B cell (primary cell): ENCODE measurements at regions not wholly inside any gene's neighbourhood (a gene's known extent, or its start where the extent isn't known, plus 50 kb on each side); places are given as distances from the start of the nearest gene placed in this dataset.

Experiments
- ATAC-seq: fragments of 200-7000 bp; cut with Tn5 transposase; one replicate; pipeline ENCODE4 v1.10.0; 2021; ENCODE audit warnings: low read depth, mild to moderate bottlenecking, moderate number of reproducible peaks, moderate library complexity
- CTCF ChIA-PET: fragments of 350-600 bp; sonication (Branson Sonifier 250); formaldehyde crosslinking; loops from one replicate; lab custom pipeline; 2021; ENCODE audit warnings: antibody characterized with exemption, inconsistent platforms; lab: Charles Lee
- POLR2A ChIA-PET: fragments of 350-600 bp; sonication (Branson Sonifier 250); formaldehyde crosslinking; loops from one replicate; lab custom pipeline; 2021; ENCODE audit warnings: antibody characterized with exemption; lab: Charles Lee
- DNase-seq: peaks from one replicate; pipeline ENCODE4 v3.0.0; 2013
- H2AFZ ChIP-seq: 2 replicates; pipeline ENCODE4 v1.6.1; 2012; ENCODE audit warnings: mild to moderate bottlenecking, low read depth, low read length; ENCODE audit not compliant: insufficient read depth, poor library complexity, severe bottlenecking
- H3K27ac ChIP-seq, 2 donors: 1 replicate in 1 of 2; 2 replicates in 1 of 2; pipeline ENCODE4 v1.5.1; 2012 to 2013; ENCODE audit warnings: low read length in 2 of 2, mild to moderate bottlenecking in 2 of 2, moderate library complexity in 1 of 2
- H3K27me3 ChIP-seq, 4 experiments: fragments of 200-600 bp in 1 of 4; sonication (generic) in 1 of 4; replicated peaks in 1 of 4; 1 replicate in 2 of 4; 2 replicates in 2 of 4; pipeline versions ENCODE4 v1.6.1 to v1.7.0; 2013 to 2016; ENCODE audit warnings: low read length in 3 of 4, mild to moderate bottlenecking in 2 of 4, mixed read lengths in 1 of 4, moderate library complexity in 1 of 4; ENCODE audit not compliant: insufficient read depth in 4 of 4, control insufficient read depth in 3 of 4; ENCODE audit errors: control extremely low read depth in 1 of 4
- H3K36me3 ChIP-seq, 2 experiments: replicated peaks in 1 of 2; 1 replicate in 1 of 2; 2 replicates in 1 of 2; pipeline versions ENCODE4 v1.6.1 to v1.7.1; 2013; ENCODE audit warnings: low read length in 1 of 2; ENCODE audit not compliant: insufficient read depth in 2 of 2, control insufficient read depth in 1 of 2; ENCODE audit errors: control extremely low read depth in 1 of 2, extremely low read depth in 1 of 2
- H3K4me1 ChIP-seq, 2 donors: fragments of 200-600 bp in 1 of 2; sonication (generic) in 1 of 2; 1 replicate in 1 of 2; 2 replicates in 1 of 2; pipeline versions ENCODE4 v1.5.1 to v1.6.1; 2013 to 2017; ENCODE audit warnings: low read length in 2 of 2; ENCODE audit not compliant: control insufficient read depth in 2 of 2, insufficient read depth in 2 of 2
- H3K4me2 ChIP-seq: replicated peaks from 2 replicates; pipeline ENCODE3; 2012; ENCODE audit warnings: mild to moderate bottlenecking, low read depth, low read length; ENCODE audit not compliant: poor library complexity, severe bottlenecking
- H3K4me3 ChIP-seq, 5 experiments: fragments of 200-600 bp in 1 of 5; sonication (generic) in 1 of 5; 1 replicate in 3 of 5; 2 replicates in 2 of 5; pipeline versions ENCODE4 v1.5.1 to v1.7.0; 2011 to 2016; ENCODE audit warnings: low read length in 4 of 5, mild to moderate bottlenecking in 4 of 5, low read depth in 2 of 5, control low read depth in 1 of 5, moderate library complexity in 1 of 5; ENCODE audit not compliant: insufficient read depth in 1 of 5; ENCODE audit errors: control extremely low read depth in 1 of 5, extremely low read depth in 1 of 5
- H3K79me2 ChIP-seq: fragments of 200-600 bp; sonication (generic); one replicate; pipeline ENCODE4 v1.6.0; 2016; ENCODE audit warnings: low read length; ENCODE audit not compliant: control insufficient read depth, insufficient read depth
- H3K9ac ChIP-seq: fragments of 200-600 bp; sonication (generic); 2 replicates; pipeline ENCODE4 v1.6.1; 2017; ENCODE audit warnings: mild to moderate bottlenecking, low read length, moderate library complexity
- H3K9me3 ChIP-seq, 3 donors: one replicate each; pipeline versions ENCODE4 v1.6.1 to v1.7.1; 2013; ENCODE audit warnings: low read length in 2 of 3; ENCODE audit not compliant: control insufficient read depth in 2 of 3, insufficient read depth in 1 of 3; ENCODE audit errors: control extremely low read depth in 1 of 3
- H4K20me1 ChIP-seq: 2 replicates; pipeline ENCODE4 v1.6.0; 2012; ENCODE audit warnings: mild to moderate bottlenecking, low read length; ENCODE audit not compliant: insufficient read depth, control insufficient read depth, poor library complexity, severe bottlenecking
- H3K27ac Mint-ChIP-seq: one replicate; pipeline ENCODE4 v1.8.0; 2021; ENCODE audit warnings: mixed read lengths
- H3K27me3 Mint-ChIP-seq: one replicate; pipeline ENCODE4 v1.8.0; 2021; ENCODE audit warnings: mixed read lengths
- H3K4me1 Mint-ChIP-seq: one replicate; pipeline ENCODE4 v1.8.0; 2021; ENCODE audit warnings: mixed read lengths
- H3K4me3 Mint-ChIP-seq: one replicate; pipeline ENCODE4 v1.8.0; 2021; ENCODE audit warnings: mixed read lengths
- H3K9me3 Mint-ChIP-seq: one replicate; pipeline ENCODE4 v1.8.0; 2022; ENCODE audit warnings: mixed read lengths; ENCODE audit not compliant: insufficient read depth
- EZH2 ChIP-seq: IDR thresholded peaks from 2 replicates; pipeline ENCODE4 v1.6.1; 2012; ENCODE audit warnings: borderline replicate concordance, low read depth, mild to moderate bottlenecking, moderate library complexity, low read length; ENCODE audit not compliant: insufficient read depth, poor library complexity, severe bottlenecking
- WGBS: methylation state at CpG from one replicate; pipeline ENCODE4 v1.1.5; 2013; ENCODE audit warnings: missing lambda C conversion rate; ENCODE audit not compliant: insufficient coverage; 5-methylcytosine and 5-hydroxymethylcytosine counted together
- intact Hi-C: fragments of 100-400 bp; cut with micrococcal nuclease; formaldehyde crosslinking; loops from one replicate; pipeline ENCODE4 v1.10.0; 2022
- TF ChIP-seq, protein P1 (sequence below): fragments of 200-600 bp; IDR thresholded peaks from one replicate; pipeline ENCODE4 v1.8.0; 2022; ENCODE audit warnings: antibody characterized with exemption, mild to moderate bottlenecking

DNA sequence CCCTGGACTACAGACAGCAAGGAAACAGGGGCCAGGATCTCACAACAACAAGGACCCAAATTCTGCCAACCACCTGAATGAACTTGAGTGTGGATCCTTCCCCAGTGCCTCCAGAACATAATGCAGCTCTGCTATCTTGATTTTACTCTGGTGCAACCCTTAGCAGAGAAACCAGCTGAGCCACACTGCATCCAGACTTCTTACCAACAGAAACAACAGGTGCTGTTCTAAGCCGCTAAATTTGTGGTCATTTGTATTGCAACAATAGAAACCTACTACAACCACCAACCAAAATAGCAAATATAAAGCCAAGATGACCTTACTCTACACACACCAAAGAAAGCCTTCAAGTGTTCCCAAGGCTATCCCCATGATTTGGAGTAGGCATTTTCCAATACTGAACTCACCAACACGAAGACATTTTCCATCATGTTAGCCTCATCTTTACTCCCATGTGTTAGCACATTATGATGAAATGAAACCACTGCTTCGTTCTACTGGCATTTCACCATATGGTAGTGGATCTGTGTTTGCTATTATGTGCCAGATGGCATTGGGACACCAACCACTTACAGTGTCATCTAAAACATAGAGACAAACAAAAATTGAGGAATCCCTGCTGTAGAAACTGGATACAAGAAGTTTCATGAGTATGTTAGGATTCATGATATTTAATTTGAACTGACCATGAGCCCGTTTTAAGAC lies 249.8 kb upstream of the ID4 start:
- no peak overlapping the region for H3K4me2 ChIP-seq
- no peak overlapping the region for H3K4me3 Mint-ChIP-seq
- H3K27me3 ChIP-seq = no peaks in the 10 kb centered on the region
- no peak overlapping the region for H2AFZ ChIP-seq
- no peaks in the 10 kb centered on the region for H3K4me1 Mint-ChIP-seq
- ChIA-PET CTCF (no interaction called here), POLR2A (no interaction called here)
- intact Hi-C loops = no loop called here
- no peak overlapping the region for H3K27ac Mint-ChIP-seq
- no peak overlapping the region for H3K9ac ChIP-seq
- ATAC-seq (no peak), DNase-seq (no peak)
- no peak overlapping the region for H3K27ac ChIP-seq
- no peak overlapping the region for H3K4me3 ChIP-seq
- no CpG with 5 or more reads among the region's 4 CpGs for WGBS
- H3K9me3 ChIP-seq = peaks cover 0 to 3% (median 0%) of the 10 kb centered on the region in 3 donors
- H3K4me1 ChIP-seq = no peaks in the 10 kb centered on the region
- no peaks in the 10 kb centered on the region for H3K36me3 ChIP-seq
- H4K20me1 ChIP-seq = no peaks in the 10 kb centered on the region
- TF ChIP-seq, protein P1, sequence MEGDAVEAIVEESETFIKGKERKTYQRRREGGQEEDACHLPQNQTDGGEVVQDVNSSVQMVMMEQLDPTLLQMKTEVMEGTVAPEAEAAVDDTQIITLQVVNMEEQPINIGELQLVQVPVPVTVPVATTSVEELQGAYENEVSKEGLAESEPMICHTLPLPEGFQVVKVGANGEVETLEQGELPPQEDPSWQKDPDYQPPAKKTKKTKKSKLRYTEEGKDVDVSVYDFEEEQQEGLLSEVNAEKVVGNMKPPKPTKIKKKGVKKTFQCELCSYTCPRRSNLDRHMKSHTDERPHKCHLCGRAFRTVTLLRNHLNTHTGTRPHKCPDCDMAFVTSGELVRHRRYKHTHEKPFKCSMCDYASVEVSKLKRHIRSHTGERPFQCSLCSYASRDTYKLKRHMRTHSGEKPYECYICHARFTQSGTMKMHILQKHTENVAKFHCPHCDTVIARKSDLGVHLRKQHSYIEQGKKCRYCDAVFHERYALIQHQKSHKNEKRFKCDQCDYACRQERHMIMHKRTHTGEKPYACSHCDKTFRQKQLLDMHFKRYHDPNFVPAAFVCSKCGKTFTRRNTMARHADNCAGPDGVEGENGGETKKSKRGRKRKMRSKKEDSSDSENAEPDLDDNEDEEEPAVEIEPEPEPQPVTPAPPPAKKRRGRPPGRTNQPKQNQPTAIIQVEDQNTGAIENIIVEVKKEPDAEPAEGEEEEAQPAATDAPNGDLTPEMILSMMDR = no peak
- H3K9me3 Mint-ChIP-seq = no peaks in the 10 kb centered on the region
- H3K27me3 Mint-ChIP-seq = no peaks in the 10 kb centered on the region
- no peaks in the 10 kb centered on the region for H3K79me2 ChIP-seq

DNA sequence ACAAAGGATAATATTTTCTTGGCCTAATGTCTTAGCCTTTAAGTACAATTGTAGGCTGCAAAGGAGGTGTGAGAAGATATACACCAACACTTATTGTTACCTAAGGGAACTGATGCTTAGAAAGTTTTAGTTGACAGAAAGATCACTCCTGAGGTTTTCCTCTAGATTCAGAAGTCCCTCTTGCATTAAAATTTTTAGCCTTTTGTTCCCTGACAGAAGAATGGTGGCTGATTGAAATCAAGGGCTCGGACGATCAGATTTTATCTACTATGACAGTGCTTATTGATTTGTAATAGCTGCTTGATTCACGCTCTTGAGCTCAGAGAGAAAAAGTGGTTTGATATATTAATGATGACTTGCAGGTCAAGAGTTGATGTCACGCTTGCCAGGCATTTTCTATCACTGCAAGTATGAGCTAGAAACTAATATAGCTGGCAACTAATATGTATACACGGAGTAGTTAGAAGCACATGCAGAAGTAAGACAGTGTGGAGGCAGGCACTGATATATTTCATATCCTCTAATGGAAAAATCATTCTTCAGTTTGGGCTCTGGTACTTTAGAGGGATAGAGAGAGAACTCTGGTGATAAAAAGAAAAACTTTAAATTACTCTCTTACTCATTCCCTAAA lies 246.6 kb upstream of the ID4 start:
- Histone ChIP-seq H3K4me3 (no peak overlapping the region), H3K9ac (no peak overlapping the region), H4K20me1 (no peaks in the 10 kb centered on the region), H3K4me1 (no peaks in the 10 kb centered on the region), H3K9me3 (peaks cover 0 to 3% (median 0%) of the 10 kb centered on the region in 3 donors), H3K36me3 (no peaks in the 10 kb centered on the region), H3K27me3 (no peaks in the 10 kb centered on the region), H3K79me2 (no peaks in the 10 kb centered on the region), H3K4me2 (no peak overlapping the region), H3K27ac (no peak overlapping the region), H2AFZ (no peak overlapping the region)
- Mint-ChIP-seq H3K27ac (no peak overlapping the region), H3K27me3 (no peaks in the 10 kb centered on the region), H3K4me3 (no peak overlapping the region), H3K9me3 (no peaks in the 10 kb centered on the region), H3K4me1 (no peaks in the 10 kb centered on the region)
- intact Hi-C loops = no loop called here
- POLR2A ChIA-PET = no interaction called here
- ATAC-seq = no peak
- TF ChIP-seq EZH2 = no peak
- TF ChIP-seq, protein P1 = no peak
- DNase-seq = no peak
- WGBS = 77% methylated on average over 3 of the region's 5 CpGs
- CTCF ChIA-PET = no interaction called here
